OCI-LY7 (cell line): ENCODE measurements at regions not wholly inside any gene's neighbourhood (a gene's known extent, or its start where the extent isn't known, plus 50 kb on each side); places are given as distances from the start of the nearest gene placed in this dataset.

Source experiments
- BruUV-seq: library from RNA; stranded (reverse); fragments of 400-500 nt; replicated peaks from 2 replicates; lab custom pipeline; 2021; lab: Mats Ljungman, UMichigan
- CTCF ChIA-PET: fragments of 300-600 bp; sonication (Branson Sonifier 250); formaldehyde crosslinking; loops from one replicate; lab custom pipeline; 2022; ENCODE audit warnings: antibody characterized with exemption; ENCODE audit not compliant: unreplicated experiment; lab: Charles Lee
- POLR2A ChIA-PET: fragments of 300-600 bp; sonication (Branson Sonifier 250); formaldehyde crosslinking; loops from one replicate; lab custom pipeline; 2022; ENCODE audit warnings: antibody characterized with exemption; lab: Charles Lee
- DNase-seq: peaks from one replicate; pipeline ENCODE4 v3.0.0-alpha.2; 2015; ENCODE audit warnings: low spot score
- H2AFZ ChIP-seq: fragments of 200-600 bp; sonication (generic), shearing (Covaris generic); 2 replicates; pipeline ENCODE4 v1.6.1; 2014; ENCODE audit warnings: mild to moderate bottlenecking, antibody characterized with exemption, low read length, moderate library complexity
- H3K27ac ChIP-seq: fragments of 200-600 bp; sonication (generic); 2 replicates; pipeline ENCODE4 v1.5.1; 2014; ENCODE audit warnings: mixed run types, low read depth, mild to moderate bottlenecking, moderate library complexity, low read length, inconsistent platforms; ENCODE audit not compliant: poor library complexity, severe bottlenecking
- H3K36me3 ChIP-seq: fragments of 200-600 bp; sonication (generic); 2 replicates; pipeline ENCODE4 v1.6.1; 2014; ENCODE audit warnings: mild to moderate bottlenecking, antibody characterized with exemption, low read length, moderate library complexity, mixed read lengths; ENCODE audit not compliant: insufficient read depth
- H3K4me1 ChIP-seq: fragments of 200-600 bp; sonication (generic); 2 replicates; pipeline ENCODE4 v1.5.1; 2014; ENCODE audit warnings: mild to moderate bottlenecking, low read length; ENCODE audit not compliant: insufficient read depth, poor library complexity, severe bottlenecking
- H3K4me2 ChIP-seq: fragments of 200-600 bp; sonication (generic); 2 replicates; pipeline ENCODE4 v1.6.1; 2014; ENCODE audit warnings: mild to moderate bottlenecking, low read length
- H3K4me3 ChIP-seq: fragments of 200-600 bp; sonication (generic); 2 replicates; pipeline ENCODE4 v1.5.1; 2014; ENCODE audit warnings: mild to moderate bottlenecking, low read depth, low read length; ENCODE audit not compliant: poor library complexity, severe bottlenecking
- H3K79me2 ChIP-seq: fragments of 200-600 bp; sonication (generic); 2 replicates; pipeline ENCODE4 v1.6.1; 2016; ENCODE audit warnings: low read depth, mild to moderate bottlenecking, low read length, moderate library complexity, mixed read lengths; ENCODE audit not compliant: insufficient read depth
- H3K9me2 ChIP-seq: fragments of 200-600 bp; sonication (generic); 2 replicates; pipeline ENCODE4 v1.6.1; 2016; ENCODE audit warnings: mild to moderate bottlenecking, low read length, mixed read lengths; ENCODE audit not compliant: insufficient read depth
- H3K9me3 ChIP-seq: fragments of 200-600 bp; sonication (generic); 2 replicates; pipeline ENCODE4 v1.6.1; 2014; ENCODE audit warnings: mild to moderate bottlenecking, mixed run types, low read length, mixed read lengths
- H4K20me1 ChIP-seq: fragments of 200-600 bp; sonication (generic); 2 replicates; pipeline ENCODE4 v1.6.1; 2014; ENCODE audit warnings: mild to moderate bottlenecking, antibody characterized with exemption, low read length, moderate library complexity, mixed read lengths; ENCODE audit not compliant: insufficient read depth
- CTCF ChIP-seq: fragments of 200-600 bp; sonication (generic); conservative IDR thresholded peaks from 2 replicates; pipeline ENCODE4 v1.5.1; 2014; ENCODE audit warnings: mild to moderate bottlenecking, antibody characterized with exemption, low read length, moderate library complexity, mixed read lengths
- EZH2phosphoT487 ChIP-seq: fragments of 200-600 bp; sonication (generic); IDR thresholded peaks from 2 replicates; pipeline ENCODE4 v1.6.1; 2018; ENCODE audit warnings: low read depth, borderline replicate concordance, mild to moderate bottlenecking, mixed run types, antibody characterized with exemption, low read length, moderate library complexity, mixed read lengths
- intact Hi-C: fragments of 100-400 bp; cut with micrococcal nuclease; formaldehyde crosslinking; loops from one replicate; pipeline ENCODE4 v1.10.0; 2022; ENCODE audit not compliant: unreplicated experiment

- Histone ChIP-seq H2AFZ (no peak overlapping the region), H3K9me2 (no peaks in the 10 kb centered on the region), H4K20me1 (no peaks in the 10 kb centered on the region), H3K9me3 (no peaks in the 10 kb centered on the region), H3K4me1 (no peaks in the 10 kb centered on the region), H3K36me3 (no peaks in the 10 kb centered on the region), H3K4me2 (no peak overlapping the region), H3K4me3 (no peak overlapping the region), H3K79me2 (no peaks in the 10 kb centered on the region), H3K27ac (no peak overlapping the region)
- CTCF ChIA-PET = no interaction called here
- POLR2A ChIA-PET = interaction anchor here (0.9 kb wide), 1 partner anchor 17 kb away, joined by 5 read pairs; no protein-coding TSS in a partner anchor
- TF ChIP-seq EZH2phosphoT487 (no peak), CTCF (no peak)
- no peak for DNase-seq
- no TSS peak for BruUV-seq
- intact Hi-C loops = no loop called here
Observed at GRCh38 chr4:174406383-174406782, 115.9 kb downstream of the HPGD start.

GRCh38 chr4:174405923-174406322 is 116.4 kb downstream of the HPGD start:
- Histone ChIP-seq H3K4me3 (no peak overlapping the region), H4K20me1 (no peaks in the 10 kb centered on the region), H3K4me2 (no peak overlapping the region), H3K9me2 (no peaks in the 10 kb centered on the region), H3K79me2 (no peaks in the 10 kb centered on the region), H2AFZ (no peak overlapping the region), H3K4me1 (no peaks in the 10 kb centered on the region), H3K27ac (no peak overlapping the region), H3K36me3 (no peaks in the 10 kb centered on the region), H3K9me3 (no peaks in the 10 kb centered on the region)
- BruUV-seq = no TSS peak
- CTCF ChIA-PET = no interaction called here
- DNase-seq = no peak
- intact Hi-C loops = no loop called here
- TF ChIP-seq CTCF = no peak
- no peak for TF ChIP-seq EZH2phosphoT487
- POLR2A ChIA-PET = interaction anchor here (0.9 kb wide), 1 partner anchor 17 kb away, joined by 5 read pairs; no protein-coding TSS in a partner anchor

GRCh38 chr4:174404677-174405076 is 117.6 kb downstream of the HPGD start:
- intact Hi-C loops = no loop called here
- no peaks in the 10 kb centered on the region for H3K36me3 ChIP-seq
- H3K4me3 ChIP-seq = no peak overlapping the region
- BruUV-seq = no TSS peak
- no peak for DNase-seq
- H2AFZ ChIP-seq = no peak overlapping the region
- ChIA-PET POLR2A (interaction anchor here (0.7 kb wide), 1 partner anchor 25 kb away, joined by 3 read pairs; no protein-coding TSS in a partner anchor), CTCF (no interaction called here)
- no peaks in the 10 kb centered on the region for H3K9me3 ChIP-seq
- TF ChIP-seq CTCF = no peak
- TF ChIP-seq EZH2phosphoT487 = no peak
- H4K20me1 ChIP-seq = no peaks in the 10 kb centered on the region
- no peaks in the 10 kb centered on the region for H3K4me1 ChIP-seq
- no peak overlapping the region for H3K27ac ChIP-seq
- H3K9me2 ChIP-seq = no peaks in the 10 kb centered on the region
- no peaks in the 10 kb centered on the region for H3K79me2 ChIP-seq
- H3K4me2 ChIP-seq = no peak overlapping the region
